ENCODE measurements at regions not wholly inside any gene's neighbourhood (a gene's known extent, or its start where the extent isn't known, plus 50 kb on each side); places are given as distances from the start of the nearest gene placed in this dataset.

- TF ChIP-seq CTCF (conservative IDR thresholded peaks at IDR 0.05) (no peak), ZFX (IDR thresholded peaks at IDR 0.05) (no peak)
Observed at GRCh38 chr5:106796081-106796480, 874.7 kb downstream of the EFNA5 start.
